AG04450 (cell line): ENCODE measurements at regions not wholly inside any gene's neighbourhood (a gene's known extent, or its start where the extent isn't known, plus 50 kb on each side); places are given as distances from the start of the nearest gene placed in this dataset.

Experiments
- CTCF ChIA-PET: fragments of 300-600, 350-600 bp; formaldehyde crosslinking; extraction: SDS; loops from one replicate; lab custom pipeline; 2022; ENCODE audit warnings: antibody characterized with exemption, inconsistent platforms; lab: Charles Lee
- POLR2A ChIA-PET: fragments of 350-600 bp; formaldehyde crosslinking; extraction: SDS; loops from one replicate; lab custom pipeline; 2021; ENCODE audit warnings: antibody characterized with exemption, inconsistent platforms; lab: Yijun Ruan, JAX
- DNase-seq: peaks from one replicate; pipeline ENCODE4 v3.0.0-alpha.2; 2011; ENCODE audit warnings: low read depth, low spot score
- H3K27ac ChIP-seq: one replicate; pipeline ENCODE4 v1.5.1; 2012; ENCODE audit warnings: low read depth, low read length, control low read depth
- H3K27me3 ChIP-seq: one replicate; pipeline ENCODE4 v1.6.0; 2012; ENCODE audit warnings: low read length; ENCODE audit not compliant: control insufficient read depth, insufficient read depth
- H3K4me3 ChIP-seq: 2 replicates; pipeline ENCODE4 v1.5.1; 2011; ENCODE audit warnings: mild to moderate bottlenecking, low read depth, low read length, control low read depth
- H3K9me3 ChIP-seq: 2 replicates; pipeline ENCODE4 v1.5.1; 2012; ENCODE audit warnings: low read length; ENCODE audit not compliant: control insufficient read depth, insufficient read depth
- CTCF ChIP-seq: IDR thresholded peaks from 2 replicates; pipeline ENCODE4 v1.5.1; 2011; ENCODE audit warnings: low read depth, low read length, control low read depth, inconsistent platforms

GRCh38 chr6:95084867-95085266, 492.5 kb upstream of the MANEA start:
- ChIA-PET CTCF (no interaction called here), POLR2A (no interaction called here)
- no peak overlapping the region for H3K27ac ChIP-seq
- peaks cover 10% of the 10 kb centered on the region; the same call in 1 of the 2 replicates for H3K9me3 ChIP-seq
- DNase-seq, result no peak
- no peaks in the 10 kb centered on the region for H3K27me3 ChIP-seq
- no peak overlapping the region for H3K4me3 ChIP-seq
- no peak for TF ChIP-seq CTCF

DNA sequence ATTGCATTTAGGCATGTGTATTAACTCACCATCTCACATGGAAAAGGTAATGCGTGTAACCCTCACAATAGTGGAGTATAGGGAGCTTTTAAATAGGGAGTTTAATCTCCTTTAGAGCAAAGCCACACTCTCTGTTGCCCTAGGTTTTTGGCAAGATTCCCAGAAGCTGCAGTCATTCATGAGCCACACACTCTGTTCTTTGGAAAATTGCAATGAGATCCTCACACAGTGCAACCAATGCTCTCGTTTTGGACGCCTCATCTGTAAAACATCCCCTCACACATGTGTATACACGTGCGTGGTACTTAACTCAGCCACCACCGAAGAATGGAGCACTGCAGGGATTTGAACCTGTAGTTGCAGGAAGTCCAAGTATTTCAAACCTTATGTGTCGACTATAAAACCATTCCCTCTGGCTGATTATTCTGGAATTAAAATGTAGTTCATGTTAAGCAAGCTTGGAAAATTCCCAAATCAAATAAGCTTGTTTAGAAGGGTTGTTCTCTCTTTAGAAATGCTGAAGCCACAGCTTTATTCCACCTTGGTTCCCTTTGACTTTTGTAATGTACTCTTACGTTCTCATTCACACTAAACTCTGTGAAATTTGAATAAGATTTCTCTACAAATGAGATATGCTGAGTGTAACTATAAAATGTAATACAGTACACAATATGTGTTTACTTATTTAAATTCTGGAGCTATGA, 489.8 kb upstream of the MANEA start:
- ChIA-PET POLR2A (no interaction called here), CTCF (interaction anchor here (0.8 kb wide), 1 partner anchor 1664 kb away, joined by 3 read pairs; no protein-coding TSS in a partner anchor)
- no peak overlapping the region for H3K27ac ChIP-seq

GRCh38 chr6:95091823-95092436, 485.4 kb upstream of the MANEA start:
- ChIA-PET POLR2A (no interaction called here), CTCF (interaction anchor here (0.5 to 3.4 kb wide), 11 partner anchors 9 to 1673 kb away, joined by 3 to 24 read pairs (median 3); partner anchors contain the start of gene EPHA7)
- no peaks in the 10 kb centered on the region for H3K9me3 ChIP-seq
- no peak overlapping the region for H3K27ac ChIP-seq
- DNase-seq, result peak; percentile 16
- H3K4me3 ChIP-seq, result no peak overlapping the region
- no peaks in the 10 kb centered on the region for H3K27me3 ChIP-seq
- TF ChIP-seq CTCF, result peak; percentile 69

More for the DNA sequence above, 489.8 kb upstream of the MANEA start:
- TF ChIP-seq CTCF, result no peak
- no peak overlapping the region for H3K4me3 ChIP-seq
- no peaks in the 10 kb centered on the region for H3K27me3 ChIP-seq
- H3K9me3 ChIP-seq, result peaks cover 10% of the 10 kb centered on the region; the same call in 1 of the 2 replicates
- DNase-seq, result peak; percentile 72

DNA sequence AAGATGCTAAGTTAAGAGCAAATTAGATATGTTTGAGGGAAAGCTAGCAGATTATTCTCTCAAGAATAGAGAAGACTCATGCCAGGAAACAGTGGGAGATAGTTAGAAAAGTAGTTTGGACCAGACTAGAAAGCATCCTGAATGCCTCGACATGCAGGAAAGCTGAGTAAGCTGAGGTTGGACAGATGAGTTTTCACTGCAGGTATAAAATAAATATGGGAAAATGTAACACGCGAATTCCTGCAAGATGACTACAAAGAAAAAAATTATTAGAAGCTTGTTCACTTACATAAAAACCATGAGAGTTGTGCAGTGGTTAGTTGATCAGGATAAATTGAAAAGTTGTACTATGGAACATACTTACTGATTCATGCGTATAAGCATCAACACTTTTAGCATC, 484.2 kb upstream of the MANEA start:
- no peaks in the 10 kb centered on the region for H3K27me3 ChIP-seq
- CTCF ChIA-PET, result interaction anchor here (3.4 kb wide), 1 partner anchor 1670 kb away, joined by 24 read pairs; no protein-coding TSS in a partner anchor
- no peak overlapping the region for H3K4me3 ChIP-seq
- no peak for DNase-seq
- H3K9me3 ChIP-seq, result no peaks in the 10 kb centered on the region
- no peak overlapping the region for H3K27ac ChIP-seq
- POLR2A ChIA-PET, result no interaction called here
- TF ChIP-seq CTCF, result no peak
